ENCODE measurements at regions not wholly inside any gene's neighbourhood (a gene's known extent, or its start where the extent isn't known, plus 50 kb on each side); places are given as distances from the start of the nearest gene placed in this dataset.

GRCh38 chr2:155218945-155219344, 520.5 kb downstream of the KCNJ3 start (continued):
- TF ChIP-seq AFF4 (CRISPR knock-in tag; IDR thresholded peaks at IDR 0.05; ENCODE audit: borderline replicate concordance) (no peak), GABPB1 (CRISPR knock-in tag; IDR thresholded peaks at IDR 0.05) (no peak), ZNF232 (CRISPR knock-in tag; IDR thresholded peaks at IDR 0.05) (no peak), ETV6 (CRISPR knock-in tag; IDR thresholded peaks at IDR 0.05) (no peak), E2F5 (CRISPR knock-in tag; IDR thresholded peaks at IDR 0.05) (no peak)

GRCh38 chr2:155218292-155218924, 519.9 kb downstream of the KCNJ3 start:
- no peak for TF ChIP-seq ATF6 (CRISPR knock-in tag; IDR thresholded peaks at IDR 0.05)
- Mint-ChIP-seq H3K9me3 (no peaks in the 10 kb centered on the region), H3K27me3 (ENCODE audit: low read depth) (no peaks in the 10 kb centered on the region), H3K27ac (no peak overlapping the region), H3K4me1 (0 out of 2 replicates have a peak, but pooled peaks cover 3% of the 10 kb centered on the region), H3K4me3 (no peak overlapping the region), H3K36me3 (no peaks in the 10 kb centered on the region)
- ChIA-PET CTCF (no interaction called here), POLR2A (no interaction called here)
- no peak for DNase-seq (ENCODE audit: low spot score)
- ATAC-seq = 0 out of 2 replicates have a peak, but pooled peaks have one; percentile 20

GRCh38 chr2:155215037-155215707, 516.7 kb downstream of the KCNJ3 start:
- ATAC-seq = no peak
- POLR2A ChIA-PET = no interaction called here

More at GRCh38 chr2:155215037-155215707, 516.7 kb downstream of the KCNJ3 start:
- H3K4me3 Mint-ChIP-seq = no peak overlapping the region
- CTCF ChIA-PET = no interaction called here
- H3K27ac Mint-ChIP-seq = no peak overlapping the region
- no peak for TF ChIP-seq PRDM15 (CRISPR knock-in tag; IDR thresholded peaks at IDR 0.05)
- no peak for TF ChIP-seq FOXP1 (CRISPR knock-in tag; IDR thresholded peaks at IDR 0.05; ENCODE audit: borderline replicate concordance)
- no peak for TF ChIP-seq EMX1 (CRISPR knock-in tag; IDR thresholded peaks at IDR 0.05)
- no peak for TF ChIP-seq ATF3 (CRISPR knock-in tag; conservative IDR thresholded peaks at IDR 0.05)
- no peak for TF ChIP-seq OVOL2 (CRISPR knock-in tag; IDR thresholded peaks at IDR 0.05; ENCODE audit: borderline replicate concordance)
- TF ChIP-seq USF2 (CRISPR knock-in tag; IDR thresholded peaks at IDR 0.05) = no peak
- no peak for TF ChIP-seq GABPB1 (CRISPR knock-in tag; IDR thresholded peaks at IDR 0.05)
- no peak for TF ChIP-seq ETV6 (CRISPR knock-in tag; IDR thresholded peaks at IDR 0.05)
- TF ChIP-seq ZNF317 (CRISPR knock-in tag; IDR thresholded peaks at IDR 0.05; ENCODE audit: borderline replicate concordance, low read depth) = no peak
- no peak for DNase-seq (ENCODE audit: low spot score)
- no peaks in the 10 kb centered on the region for H3K36me3 Mint-ChIP-seq
- no peaks in the 10 kb centered on the region for H3K27me3 Mint-ChIP-seq (ENCODE audit: low read depth)
- H3K4me1 Mint-ChIP-seq = 0 out of 2 replicates have a peak, but pooled peaks cover 3% of the 10 kb centered on the region
- no peaks in the 10 kb centered on the region for H3K9me3 Mint-ChIP-seq
